HepG2 (cell line): ENCODE measurements at regions not wholly inside any gene's neighbourhood (a gene's known extent, or its start where the extent isn't known, plus 50 kb on each side); places are given as distances from the start of the nearest gene placed in this dataset.

Experiments used
- BHLHE40 ChIP-seq: IDR thresholded peaks from 2 replicates; pipeline ENCODE4 v1.6.1; 2011; ENCODE audit warnings: low read length, improper control_type of control experiment
- BRCA1 ChIP-seq: sonication (generic); formaldehyde crosslinking; IDR thresholded peaks from 2 replicates; pipeline ENCODE4 v1.4.0; 2020; ENCODE audit warnings: missing genetic modification reagents
- CBFB ChIP-seq: sonication (generic); formaldehyde crosslinking; IDR thresholded peaks from 2 replicates; pipeline ENCODE4 v1.4.0; 2020; ENCODE audit warnings: missing genetic modification reagents
- CTCF ChIP-seq: sonication (generic); formaldehyde crosslinking; IDR thresholded peaks from 2 replicates; pipeline ENCODE4 v1.5.0; 2020; ENCODE audit warnings: mild to moderate bottlenecking, missing genetic modification reagents, moderate library complexity
- DNMT3B ChIP-seq: conservative IDR thresholded peaks from 2 replicates; pipeline ENCODE4 v1.6.1; 2016; ENCODE audit warnings: missing biosample characterization, control low read depth
- HOXA9 ChIP-seq: sonication (generic); formaldehyde crosslinking; IDR thresholded peaks from 2 replicates; pipeline ENCODE4 v1.8.1; 2022; ENCODE audit warnings: missing genetic modification reagents, mild to moderate bottlenecking, moderate library complexity, borderline replicate concordance
- KDM5B ChIP-seq: sonication (generic); formaldehyde crosslinking; IDR thresholded peaks from 2 replicates; pipeline ENCODE4 v1.4.0; 2020; ENCODE audit warnings: missing genetic modification reagents, mild to moderate bottlenecking, borderline replicate concordance
- MIXL1 ChIP-seq: IDR thresholded peaks from 2 replicates; pipeline ENCODE4 v1.6.1; 2016
- MYPOP ChIP-seq: sonication (generic); formaldehyde crosslinking; IDR thresholded peaks from 2 replicates; pipeline ENCODE4 v1.8.1; 2023; ENCODE audit warnings: mild to moderate bottlenecking, moderate library complexity, missing genetic modification reagents
- SMARCE1 ChIP-seq: fragments of 450-650 bp; IDR thresholded peaks from 2 replicates; pipeline ENCODE4 v1.6.1; 2017; ENCODE audit warnings: borderline replicate concordance
- TERF1 ChIP-seq: sonication (generic); formaldehyde crosslinking; IDR thresholded peaks from 2 replicates; pipeline ENCODE4 v1.8.0; 2022; ENCODE audit warnings: mild to moderate bottlenecking, missing genetic modification reagents, moderate library complexity
- XRCC5 ChIP-seq: fragments of 200-400 bp; formaldehyde crosslinking; optimal IDR thresholded peaks from 2 replicates; pipeline ENCODE3; 2017; ENCODE audit warnings: mild to moderate bottlenecking, low read length
- ZNF138 ChIP-seq: sonication (generic); formaldehyde crosslinking; IDR thresholded peaks from 2 replicates; pipeline ENCODE4 v1.5.0; 2020; ENCODE audit warnings: mild to moderate bottlenecking, low read depth, missing genetic modification reagents
- ZNF33A ChIP-seq: sonication (generic); formaldehyde crosslinking; IDR thresholded peaks from 2 replicates; pipeline ENCODE4 v1.5.1; 2020; ENCODE audit warnings: missing genetic modification reagents, mild to moderate bottlenecking, moderate library complexity, borderline replicate concordance
- ZNF414 ChIP-seq: sonication (generic); formaldehyde crosslinking; IDR thresholded peaks from 2 replicates; pipeline ENCODE4 v1.5.0; 2020; ENCODE audit warnings: missing genetic modification reagents
- ZNF547 ChIP-seq: sonication (generic); formaldehyde crosslinking; IDR thresholded peaks from 2 replicates; pipeline ENCODE4 v1.5.1; 2020; ENCODE audit warnings: mild to moderate bottlenecking, missing genetic modification reagents
- ZNF570 ChIP-seq: sonication (generic); formaldehyde crosslinking; IDR thresholded peaks from 2 replicates; pipeline ENCODE4 v1.4.0; 2020; ENCODE audit warnings: mild to moderate bottlenecking, missing genetic modification reagents, borderline replicate concordance
- ZNF672 ChIP-seq: sonication (generic); formaldehyde crosslinking; IDR thresholded peaks from 2 replicates; pipeline ENCODE4 v1.8.1; 2022; ENCODE audit warnings: missing genetic modification reagents
- ZNF674 ChIP-seq: sonication (generic); formaldehyde crosslinking; IDR thresholded peaks from 2 replicates; pipeline ENCODE4 v1.5.0; 2020; ENCODE audit warnings: low read depth, mild to moderate bottlenecking, missing genetic modification reagents
- ZNF687 ChIP-seq: sonication (generic); formaldehyde crosslinking; IDR thresholded peaks from 2 replicates; pipeline ENCODE4 v1.5.1; 2020; ENCODE audit warnings: mild to moderate bottlenecking, missing genetic modification reagents, moderate library complexity

DNA sequence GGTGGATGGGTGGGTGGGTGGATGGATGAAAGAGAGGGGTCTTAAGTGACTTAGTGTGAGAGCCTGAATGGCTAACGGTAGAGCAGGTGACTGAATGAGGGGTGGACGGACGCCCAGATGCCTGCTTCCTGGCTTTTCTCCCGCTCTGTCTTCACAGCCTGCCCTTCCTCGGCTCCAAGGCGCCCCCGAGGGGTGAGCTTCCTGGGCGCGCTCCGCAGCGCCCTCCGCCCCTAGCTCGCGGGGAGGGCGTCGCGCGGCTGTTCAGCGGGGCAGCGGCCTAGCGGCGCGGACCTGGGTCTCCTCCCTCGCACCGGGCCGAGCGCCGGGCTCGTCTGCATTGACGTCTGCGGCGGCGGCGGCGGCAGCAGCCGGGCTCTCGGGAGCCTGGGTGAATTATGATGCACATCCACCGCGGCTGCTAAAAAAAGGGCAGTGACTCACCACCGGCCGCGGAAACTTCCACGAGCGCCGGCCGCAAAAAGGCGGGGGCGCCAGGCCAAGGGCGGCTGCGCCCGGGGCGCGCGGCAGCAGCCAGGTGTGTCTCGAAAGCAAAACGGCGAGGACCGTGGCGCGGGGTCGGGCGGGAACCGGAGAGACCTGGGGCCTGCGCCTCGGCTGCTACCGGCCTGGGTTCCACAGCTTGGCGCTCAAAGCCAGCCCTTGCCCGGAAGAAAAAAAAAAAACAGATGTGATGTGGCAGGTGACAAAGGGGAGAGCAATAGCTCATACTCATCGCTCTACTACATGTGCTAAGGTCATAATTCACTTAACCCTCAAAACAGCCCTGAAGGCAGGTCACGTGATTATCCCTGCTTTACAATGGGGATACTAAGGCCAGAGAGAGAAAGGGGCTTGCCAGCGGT is 143.0 kb upstream of the ADRA1B start (continued):
- TF ChIP-seq ZNF687 (CRISPR knock-in tag) (peak; percentile 48; the same call in 1 of the 2 replicates), DNMT3B (CRISPR knock-in tag) (no peak), ZNF138 (CRISPR knock-in tag) (no peak), HOXA9 (CRISPR knock-in tag) (no peak), KDM5B (CRISPR knock-in tag) (peak; percentile 23; the same call in 1 of the 2 replicates), SMARCE1 (no peak), BHLHE40 (no peak), MIXL1 (CRISPR knock-in tag) (no peak), ZNF672 (CRISPR knock-in tag) (no peak), CBFB (no peak), ZNF414 (CRISPR knock-in tag) (no peak), ZNF33A (CRISPR knock-in tag) (no peak), CTCF (CRISPR knock-in tag) (peak; percentile 46), ZNF570 (CRISPR knock-in tag) (no peak), BRCA1 (no peak), MYPOP (CRISPR knock-in tag) (0 out of 2 replicates have a peak, but pooled peaks have one; percentile 37), XRCC5 (peak; percentile 24), ZNF547 (no peak), TERF1 (CRISPR knock-in tag) (no peak), ZNF674 (CRISPR knock-in tag) (no peak)
